Neural cell (in vitro differentiated cells): ENCODE measurements at regions not wholly inside any gene's neighbourhood (a gene's known extent, or its start where the extent isn't known, plus 50 kb on each side); places are given as distances from the start of the nearest gene placed in this dataset.

ENCODE experiments used
- EP300 ChIP-seq: fragments of 450-650 bp; conservative IDR thresholded peaks from 2 replicates; pipeline ENCODE4 v1.6.1; 2014; ENCODE audit warnings: antibody characterized with exemption, mild to moderate bottlenecking, moderate library complexity; ENCODE audit not compliant: poor library complexity, severe bottlenecking
- EZH2 ChIP-seq: fragments of 200-600, 300-800 bp; shearing (Covaris generic), sonication (generic); IDR thresholded peaks from 2 replicates; pipeline ENCODE4 v1.6.1; 2014; ENCODE audit warnings: antibody characterized with exemption, low read length, borderline replicate concordance, mild to moderate bottlenecking; ENCODE audit not compliant: insufficient read depth, poor library complexity, severe bottlenecking
- POLR2AphosphoS5 ChIP-seq: IDR thresholded peaks from 2 replicates; pipeline ENCODE4 v1.6.1; 2012
- RAD21 ChIP-seq: fragments of 450-650 bp; conservative IDR thresholded peaks from 2 replicates; pipeline ENCODE4 v1.6.1; 2014; ENCODE audit warnings: antibody characterized with exemption, mild to moderate bottlenecking, moderate library complexity
- TAF1 ChIP-seq: IDR thresholded peaks from 2 replicates; pipeline ENCODE4 v1.6.1; 2012; ENCODE audit warnings: low read depth
- TF ChIP-seq, protein P1 (sequence below): fragments of 450-650 bp; IDR thresholded peaks from 2 replicates; pipeline ENCODE4 v1.5.1; 2014; ENCODE audit warnings: antibody characterized with exemption, mild to moderate bottlenecking, moderate library complexity; ENCODE audit not compliant: poor library complexity, severe bottlenecking

- TF ChIP-seq, protein P1, sequence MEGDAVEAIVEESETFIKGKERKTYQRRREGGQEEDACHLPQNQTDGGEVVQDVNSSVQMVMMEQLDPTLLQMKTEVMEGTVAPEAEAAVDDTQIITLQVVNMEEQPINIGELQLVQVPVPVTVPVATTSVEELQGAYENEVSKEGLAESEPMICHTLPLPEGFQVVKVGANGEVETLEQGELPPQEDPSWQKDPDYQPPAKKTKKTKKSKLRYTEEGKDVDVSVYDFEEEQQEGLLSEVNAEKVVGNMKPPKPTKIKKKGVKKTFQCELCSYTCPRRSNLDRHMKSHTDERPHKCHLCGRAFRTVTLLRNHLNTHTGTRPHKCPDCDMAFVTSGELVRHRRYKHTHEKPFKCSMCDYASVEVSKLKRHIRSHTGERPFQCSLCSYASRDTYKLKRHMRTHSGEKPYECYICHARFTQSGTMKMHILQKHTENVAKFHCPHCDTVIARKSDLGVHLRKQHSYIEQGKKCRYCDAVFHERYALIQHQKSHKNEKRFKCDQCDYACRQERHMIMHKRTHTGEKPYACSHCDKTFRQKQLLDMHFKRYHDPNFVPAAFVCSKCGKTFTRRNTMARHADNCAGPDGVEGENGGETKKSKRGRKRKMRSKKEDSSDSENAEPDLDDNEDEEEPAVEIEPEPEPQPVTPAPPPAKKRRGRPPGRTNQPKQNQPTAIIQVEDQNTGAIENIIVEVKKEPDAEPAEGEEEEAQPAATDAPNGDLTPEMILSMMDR: no peak
- TF ChIP-seq POLR2AphosphoS5 (no peak), TAF1 (no peak), EZH2 (no peak), EP300 (no peak), RAD21 (no peak)
These were observed 162.3 kb downstream of the IRF8 start for GRCh38 chr16:86061318-86061695.
